Dedifferentiated amniotic fluid mesenchymal stem cell (primary cell): ENCODE measurements at regions not wholly inside any gene's neighbourhood (a gene's known extent, or its start where the extent isn't known, plus 50 kb on each side); places are given as distances from the start of the nearest gene placed in this dataset.
"Not testable (repeated sequence)": the region's sequence is repeated elsewhere in the genome, so short reads cannot be mapped to it uniquely, and the experiment has no call there.

Experiments used
- DNase-seq: peaks from one replicate; pipeline ENCODE4 v3.0.0-alpha.2; 2016; ENCODE audit errors: extremely low spot score

GRCh38 chr12:74595696-74596095 is 58.1 kb downstream of the ATXN7L3B start:
- DNase-seq = no peak

DNA sequence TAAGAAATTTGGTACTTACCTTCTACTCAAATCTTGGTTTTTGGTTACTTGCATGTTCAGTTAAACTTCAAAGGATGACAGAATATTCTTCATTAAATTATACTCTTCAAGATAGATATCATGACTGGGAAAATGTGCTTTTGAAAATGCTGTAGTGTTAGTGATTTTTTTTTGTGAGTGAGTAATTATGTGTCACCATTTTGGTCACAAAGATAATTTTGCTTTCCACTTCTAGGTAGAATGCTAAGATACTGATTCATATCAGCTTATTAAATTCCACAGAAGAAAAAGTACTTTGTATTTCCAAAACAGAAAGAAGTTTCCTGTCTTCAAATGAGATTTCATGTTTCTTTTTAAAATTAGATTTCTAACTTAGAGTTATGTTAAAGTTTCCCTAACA is 61.2 kb downstream of the ATXN7L3B start:
- no peak for DNase-seq

- DNase-seq = no peak
Observed at GRCh38 chr12:74599932-74600331, 62.3 kb downstream of the ATXN7L3B start.

DNA sequence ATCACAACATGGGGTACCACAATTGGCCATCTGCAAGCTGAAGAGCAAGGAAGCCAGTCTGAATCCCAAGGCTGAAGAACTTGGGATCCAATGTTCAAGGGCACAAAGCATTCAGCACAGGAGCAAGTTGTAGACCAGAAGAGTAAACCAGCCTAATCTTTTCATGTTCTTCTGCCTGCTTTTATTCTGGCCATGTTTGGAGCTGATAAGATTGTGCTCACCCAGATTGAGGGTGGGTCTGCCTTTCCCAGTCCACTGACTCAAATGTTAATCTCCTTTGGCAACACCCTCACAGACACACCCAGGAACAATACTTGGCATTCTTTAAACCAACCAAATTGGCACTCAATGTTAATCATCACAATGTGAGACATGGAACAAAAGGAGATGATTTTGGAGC is 63.2 kb downstream of the ATXN7L3B start:
- DNase-seq = not testable (repeated sequence)

- no peak for DNase-seq
Observed at GRCh38 chr12:74602881-74603672, 65.4 kb downstream of the ATXN7L3B start.

- DNase-seq = no peak
Observed at GRCh38 chr12:74608231-74608775, 70.7 kb downstream of the ATXN7L3B start.

DNA sequence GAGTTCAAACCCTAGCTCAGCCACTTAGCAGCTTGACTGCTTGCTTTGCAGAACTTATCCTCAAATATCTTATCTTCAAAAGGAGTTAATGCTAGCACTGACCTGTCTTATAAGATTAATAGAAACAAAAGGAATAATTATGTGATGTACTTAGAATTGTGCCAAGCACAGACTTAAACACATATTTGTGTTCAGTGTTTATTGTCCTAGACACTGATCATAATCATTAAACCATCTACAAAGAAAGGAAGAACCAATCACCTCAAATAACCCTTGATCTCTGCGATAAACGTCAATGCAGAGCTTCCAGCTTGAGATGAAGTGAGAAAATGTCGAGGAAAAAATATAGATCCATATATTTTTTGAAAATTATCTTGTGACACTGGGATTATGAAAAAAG is 73.1 kb downstream of the ATXN7L3B start:
- no peak for DNase-seq

GRCh38 chr12:74614426-74614825 is 76.8 kb downstream of the ATXN7L3B start:
- DNase-seq = no peak

DNA sequence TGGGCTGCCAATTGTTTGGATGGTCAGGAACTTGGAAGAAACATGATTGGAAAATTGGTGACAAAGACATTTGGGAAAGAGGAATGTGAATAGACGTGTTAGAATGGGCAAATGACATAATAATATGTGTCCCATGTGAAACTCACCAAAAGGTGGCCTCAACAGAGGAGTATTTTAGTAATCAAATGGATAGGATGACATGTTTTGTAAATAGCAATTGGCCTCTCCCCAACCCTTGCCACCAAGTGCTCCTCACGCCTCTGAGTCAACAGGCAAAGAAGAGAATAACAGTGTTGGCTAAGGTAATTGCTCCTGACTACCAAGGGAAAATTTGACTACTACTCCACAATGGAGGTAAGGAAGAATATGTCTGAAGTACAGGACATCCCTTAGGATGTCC is 81.4 kb downstream of the ATXN7L3B start:
- DNase-seq = no peak

GRCh38 chr12:74619884-74620283 is 82.2 kb downstream of the ATXN7L3B start:
- DNase-seq = no peak

GRCh38 chr12:74620921-74621320 is 83.3 kb downstream of the ATXN7L3B start:
- no peak for DNase-seq

GRCh38 chr12:74624201-74624600 is 86.6 kb downstream of the ATXN7L3B start:
- DNase-seq = no peak

DNA sequence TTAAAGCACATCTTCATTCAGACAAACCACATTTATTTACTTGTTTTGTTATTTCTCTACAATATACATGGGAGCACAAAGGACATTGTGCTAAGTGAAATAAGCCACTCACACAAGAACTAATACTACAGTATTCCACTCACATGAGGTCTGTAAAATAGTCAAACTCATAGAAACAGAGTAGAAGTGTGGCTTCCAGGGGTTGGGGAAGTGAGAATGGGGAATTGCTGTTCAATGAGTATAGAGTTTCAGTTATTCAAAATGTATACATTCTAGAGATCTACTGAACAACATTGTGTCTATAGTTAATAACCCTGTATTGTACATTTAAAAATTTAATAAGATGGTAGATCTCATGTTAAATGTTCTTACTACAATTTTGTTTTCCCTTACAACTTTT is 88.8 kb downstream of the ATXN7L3B start:
- DNase-seq = no peak

DNA sequence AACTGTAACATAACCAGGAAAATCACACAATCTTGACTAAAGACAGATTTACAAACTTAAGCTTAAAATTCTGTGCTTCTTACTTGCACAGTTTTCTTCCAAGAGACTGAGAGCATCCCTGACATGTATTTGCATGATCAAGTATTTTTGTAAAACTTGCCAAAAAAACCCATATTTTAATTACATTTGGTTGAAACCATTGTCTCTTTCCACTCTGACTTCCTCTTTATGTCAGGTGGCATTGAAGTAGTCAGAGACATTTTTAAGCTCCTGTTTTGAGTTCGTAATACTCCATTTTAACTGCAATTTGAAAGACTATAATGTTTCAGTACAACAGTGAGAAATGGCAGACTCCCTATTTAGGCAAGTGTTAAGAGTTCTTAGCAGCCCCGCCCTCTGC is 103.6 kb downstream of the ATXN7L3B start:
- no peak for DNase-seq

DNA sequence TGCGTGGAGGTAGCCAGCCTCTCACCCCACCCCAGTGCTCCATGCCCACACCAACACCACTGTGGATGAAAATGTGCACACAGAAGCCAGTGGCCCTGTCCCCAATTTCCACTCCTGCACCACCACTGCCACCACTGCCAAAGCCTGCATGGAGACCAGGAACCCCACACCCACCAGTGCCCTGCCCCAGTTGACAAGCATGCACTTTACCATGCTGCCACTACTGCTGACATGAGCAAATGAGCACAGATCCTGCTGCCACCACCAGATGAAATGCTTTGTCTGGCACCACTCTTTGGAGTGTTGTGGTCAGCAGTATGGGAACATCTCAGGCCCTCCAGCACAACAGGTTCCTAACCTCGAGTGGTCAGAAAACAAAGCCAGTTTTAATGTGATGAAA is 104.1 kb downstream of the ATXN7L3B start:
- DNase-seq = no peak

DNA sequence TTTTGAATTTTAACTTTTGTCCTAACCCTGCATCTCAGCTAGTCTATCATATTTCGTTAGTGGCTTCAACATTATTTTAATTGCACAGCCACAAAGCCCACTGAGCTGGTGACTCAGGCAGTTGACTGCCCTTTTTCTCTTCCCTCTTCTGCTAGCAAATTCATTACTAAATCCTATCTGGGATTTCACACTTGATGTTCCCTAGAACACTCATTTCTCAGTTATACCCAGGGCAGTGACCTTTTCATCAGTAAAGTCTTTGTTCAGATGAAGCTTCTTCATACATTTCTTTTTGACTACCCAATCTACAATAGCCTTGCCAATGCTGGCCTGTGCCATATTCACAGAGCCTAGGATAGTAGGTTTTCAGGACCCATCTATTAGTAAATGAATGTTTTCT is 107.0 kb downstream of the ATXN7L3B start:
- DNase-seq = no peak

DNA sequence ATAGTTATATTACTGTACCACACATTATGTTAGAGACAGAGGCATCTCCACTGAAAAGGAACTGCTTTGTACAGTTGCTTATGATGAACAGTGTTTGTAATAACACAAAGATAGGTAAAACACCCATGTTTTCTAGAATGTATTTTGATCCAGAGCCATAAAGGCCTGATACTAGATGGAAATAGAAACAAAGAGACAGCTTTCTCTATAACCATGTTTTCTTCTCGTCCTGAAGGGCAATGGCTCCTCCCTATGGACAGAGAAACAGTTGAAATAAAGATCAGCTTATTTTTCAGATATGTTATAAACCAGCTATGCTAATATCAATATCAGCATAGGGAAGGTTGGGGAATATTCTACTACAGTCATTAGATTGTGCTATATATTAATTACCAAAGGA is 109.2 kb downstream of the ATXN7L3B start:
- peak; percentile 18 for DNase-seq

- DNase-seq = no peak
Observed at GRCh38 chr12:74647256-74647655, 109.6 kb downstream of the ATXN7L3B start.

DNA sequence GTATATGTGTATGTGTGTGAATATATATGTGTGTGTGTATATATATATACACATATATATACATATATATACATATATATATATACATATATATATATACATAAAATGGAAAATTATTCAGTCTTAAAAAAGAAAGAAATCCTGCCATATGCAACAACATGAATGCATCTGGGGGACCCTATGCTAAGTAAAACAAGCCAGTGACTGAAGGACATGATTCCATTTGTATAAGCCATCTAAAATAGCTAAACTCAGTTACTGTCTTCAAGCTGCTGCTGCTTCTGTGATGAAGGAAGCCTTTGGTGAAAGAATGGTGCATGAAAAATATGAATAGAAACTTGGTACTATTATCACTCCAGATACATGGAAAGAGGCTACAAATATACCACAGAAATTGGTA is 118.6 kb downstream of the ATXN7L3B start:
- no peak for DNase-seq

GRCh38 chr12:74660442-74660841 is 122.8 kb downstream of the ATXN7L3B start:
- no peak for DNase-seq

GRCh38 chr12:74663958-74664357 is 126.3 kb downstream of the ATXN7L3B start:
- DNase-seq = no peak

GRCh38 chr12:74665690-74666089 is 128.1 kb downstream of the ATXN7L3B start:
- no peak for DNase-seq

DNA sequence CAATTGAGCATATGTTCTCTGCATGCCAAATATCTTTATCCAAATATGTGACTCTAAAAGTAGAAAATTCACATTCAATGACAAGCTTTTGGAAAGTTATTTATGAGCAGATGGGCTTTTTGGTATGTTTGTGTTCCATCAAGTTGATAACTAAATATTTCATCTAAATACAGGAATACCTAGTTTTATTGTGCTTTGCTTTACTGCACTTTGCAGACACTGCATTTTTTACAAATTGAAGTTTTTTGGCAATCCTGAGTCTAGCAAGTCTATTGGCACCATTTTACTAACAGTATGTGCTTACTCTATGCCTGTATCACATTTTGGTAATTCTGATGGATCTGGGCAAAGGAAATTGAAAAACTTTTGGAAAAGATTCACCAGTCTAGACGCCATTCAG is 133.8 kb downstream of the ATXN7L3B start:
- no peak for DNase-seq

DNA sequence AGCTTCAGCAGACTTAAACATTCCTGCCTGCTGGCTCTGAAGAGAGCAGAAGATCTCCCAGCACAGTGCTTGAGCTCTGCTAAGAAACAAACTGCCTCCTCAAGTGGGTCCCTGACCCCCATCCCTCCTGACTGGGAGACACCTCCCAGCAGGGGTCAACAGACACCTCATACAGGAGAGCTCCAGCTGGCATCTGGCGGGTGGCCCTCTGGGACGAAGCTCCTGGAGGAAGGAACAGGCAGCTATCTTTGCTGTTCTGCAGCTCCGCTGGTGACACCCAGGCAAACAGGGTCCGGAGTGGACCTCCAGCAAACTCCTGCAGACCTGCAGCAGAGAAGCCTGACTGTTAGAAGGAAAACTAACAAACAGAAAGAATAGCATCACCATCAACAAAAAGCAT is 139.3 kb downstream of the ATXN7L3B start:
- DNase-seq = not testable (repeated sequence)
